Right forelimb (tissue), 1 donor: ENCODE measurements at regions not wholly inside any gene's neighbourhood (a gene's known extent, or its start where the extent isn't known, plus 50 kb on each side); places are given as distances from the start of the nearest gene placed in this dataset.
A peak's percentile ranks its signal among the peaks of the same experiment; 100 is the strongest.

Source experiments
- DNase-seq: peaks from one replicate; pipeline ENCODE4 v3.0.0-alpha.2; 2018

DNA sequence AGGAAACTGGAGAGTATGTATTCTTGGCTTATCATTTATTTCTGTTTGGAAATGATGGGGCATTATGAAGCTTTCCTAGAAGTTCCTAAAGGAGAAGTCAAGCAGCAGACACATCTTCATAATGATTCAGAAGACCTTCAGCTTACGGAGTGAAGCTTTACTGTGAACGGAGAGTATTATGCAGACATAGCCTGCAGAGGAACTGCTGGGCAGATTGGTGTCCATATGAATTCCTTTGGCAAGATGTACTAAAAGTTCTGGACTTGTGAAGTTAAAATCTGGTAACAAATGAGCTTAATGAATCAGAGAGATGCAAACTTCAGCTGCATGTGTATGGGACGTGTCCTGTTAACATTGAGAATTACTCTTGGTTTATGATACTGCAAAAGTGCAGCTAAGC, 60.1 kb downstream of the NABP1 start:
- DNase-seq: no peak

DNA sequence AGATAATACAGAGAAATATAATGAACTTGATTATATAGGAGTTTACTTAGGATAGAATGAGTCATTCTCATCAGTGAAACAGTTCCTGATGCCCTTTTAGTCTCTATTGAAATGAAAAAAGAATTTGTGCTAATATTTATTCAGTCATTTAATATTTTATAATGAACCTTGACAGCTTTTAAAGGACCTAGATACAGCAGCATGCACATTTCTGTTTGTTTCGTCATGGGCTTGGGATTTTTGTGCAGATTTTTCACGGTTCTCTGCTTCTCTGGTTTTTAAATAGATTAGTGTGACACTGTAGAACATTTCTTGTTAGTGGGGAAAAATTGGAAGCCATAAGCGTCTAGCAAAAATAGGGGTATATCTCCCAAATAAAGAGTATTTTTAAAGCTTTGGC, 60.7 kb downstream of the NABP1 start:
- DNase-seq: no peak

DNA sequence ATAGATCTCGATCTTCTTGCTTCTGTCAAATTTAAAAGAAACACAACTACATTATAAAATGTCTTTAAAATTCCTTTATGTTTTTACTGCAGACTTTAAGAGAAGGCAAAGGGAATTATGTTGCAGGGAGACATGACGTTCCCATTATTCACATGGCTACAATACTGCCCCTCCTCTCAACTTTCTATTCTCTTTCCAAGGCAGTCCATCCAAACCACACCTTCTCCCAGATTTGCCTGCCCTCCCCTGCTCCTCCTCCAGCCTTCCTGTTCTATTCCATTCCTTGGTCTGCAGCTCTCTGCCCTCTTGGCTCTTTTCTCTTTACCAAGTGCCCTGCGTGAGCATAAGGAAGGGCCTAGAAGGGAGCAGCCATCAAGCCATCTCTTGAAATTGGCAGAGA, 61.3 kb downstream of the NABP1 start:
- no peak for DNase-seq

DNA sequence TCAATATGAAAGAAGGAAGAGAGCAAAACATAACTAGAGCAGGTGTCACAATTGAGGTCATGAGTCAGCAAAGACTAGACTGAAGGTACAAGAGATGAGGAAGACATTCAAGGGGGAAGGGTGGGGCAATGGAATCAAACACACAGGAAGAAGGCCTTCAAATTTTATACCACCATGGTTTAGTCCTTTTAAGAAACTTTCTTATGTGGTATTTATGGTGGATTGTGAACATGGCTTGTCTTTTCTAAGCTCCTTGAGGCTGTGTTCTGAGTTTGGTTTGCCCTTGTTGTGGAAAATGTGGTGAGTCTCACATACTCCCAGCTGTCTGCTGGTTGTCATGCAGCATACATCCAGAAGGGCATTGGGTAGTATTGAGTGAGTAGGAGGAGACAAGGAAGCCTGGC, 62.1 kb downstream of the NABP1 start:
- no peak for DNase-seq

DNA sequence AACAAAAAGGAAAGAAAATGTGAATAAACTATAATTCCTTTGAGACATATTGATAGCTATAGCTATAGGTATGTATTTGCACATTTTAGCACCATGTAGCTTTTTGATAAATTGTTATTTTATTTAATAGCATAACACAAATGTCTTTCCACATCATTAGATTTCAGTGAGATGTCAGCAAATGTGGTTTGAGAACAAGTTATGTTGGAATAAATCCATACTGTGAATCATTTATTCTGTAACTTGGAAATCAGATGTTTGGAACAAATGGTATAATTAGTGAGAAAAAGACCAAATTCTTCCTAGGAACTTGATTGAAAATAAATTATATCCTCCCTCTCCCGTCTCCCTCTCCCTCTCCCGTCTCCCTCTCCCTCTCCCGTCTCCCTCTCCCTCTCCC, 62.8 kb downstream of the NABP1 start:
- no peak for DNase-seq

DNA sequence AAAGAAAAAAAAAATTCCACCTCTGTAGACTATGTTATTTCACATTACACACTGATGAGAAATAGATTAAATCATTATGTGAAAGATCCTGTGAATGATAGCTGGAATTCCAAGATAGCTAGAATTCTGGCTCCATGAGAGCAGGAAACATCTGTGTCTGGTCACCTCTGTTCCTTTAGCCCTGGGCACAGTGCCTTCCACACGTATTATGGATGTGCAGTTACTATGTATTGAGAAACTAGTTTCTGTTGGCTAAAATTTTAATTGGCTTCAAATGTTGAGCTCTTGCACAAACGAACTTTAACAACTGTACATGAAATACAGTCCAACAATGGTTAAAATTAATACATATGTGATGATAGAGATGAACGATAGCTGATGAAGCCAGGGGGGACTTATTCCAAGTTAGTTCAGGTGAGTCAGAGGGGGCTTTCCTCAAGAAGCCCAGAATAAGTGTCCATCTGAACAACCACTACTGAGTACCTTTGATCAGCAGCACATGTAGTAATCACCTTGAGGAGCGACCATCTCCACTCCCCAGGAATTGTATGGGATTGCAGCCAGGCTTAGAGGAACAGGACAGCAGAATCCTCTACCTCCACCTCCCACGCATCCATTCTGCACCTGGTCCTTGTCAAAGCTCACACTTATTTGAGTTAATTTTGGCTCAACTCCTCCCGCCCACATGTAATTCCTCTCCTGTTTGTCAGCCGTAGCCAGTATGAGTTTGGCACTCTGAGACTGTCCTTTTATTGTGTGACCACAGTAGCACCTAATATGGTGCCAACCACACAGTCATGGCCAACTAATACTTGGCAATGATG, 68.6 kb downstream of the NABP1 start:
- DNase-seq: peak; percentile 45

DNA sequence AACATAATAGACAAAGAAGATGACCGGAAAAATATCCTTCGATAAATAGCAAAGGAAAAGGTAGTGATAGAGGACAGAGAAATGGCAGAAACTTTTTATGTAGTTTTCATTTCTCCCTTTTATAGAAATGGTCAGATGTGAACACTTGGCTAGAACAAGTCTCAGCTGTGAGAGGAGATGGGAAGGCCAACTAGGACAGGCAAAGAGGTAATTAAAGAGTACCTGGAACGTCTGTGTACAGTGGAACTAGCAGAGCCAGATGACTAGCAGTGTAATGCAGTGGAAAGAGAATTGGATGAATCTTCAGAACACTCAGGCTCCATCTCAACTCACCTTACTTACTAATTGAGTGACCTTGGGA, 69.2 kb downstream of the NABP1 start:
- DNase-seq: no peak

DNA sequence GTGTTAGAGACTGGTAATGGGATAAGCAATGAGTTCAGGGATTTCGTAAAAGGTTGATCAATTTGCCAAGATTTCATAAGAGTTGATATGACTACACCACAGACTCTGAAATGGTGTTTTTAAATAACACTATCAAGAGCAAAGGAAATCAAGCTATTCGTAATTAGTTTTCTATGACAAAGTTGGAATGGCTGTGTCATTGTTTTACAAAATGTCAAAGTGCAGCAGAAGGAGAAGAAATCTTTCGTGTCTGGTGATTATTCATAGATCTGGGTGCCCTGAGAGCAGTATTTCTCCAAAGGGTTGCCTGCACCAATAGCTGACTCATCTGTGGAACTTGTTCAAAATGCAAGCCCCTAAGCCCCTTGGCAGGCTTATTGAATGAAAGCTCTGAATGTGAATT, 70.1 kb downstream of the NABP1 start:
- DNase-seq: no peak

DNA sequence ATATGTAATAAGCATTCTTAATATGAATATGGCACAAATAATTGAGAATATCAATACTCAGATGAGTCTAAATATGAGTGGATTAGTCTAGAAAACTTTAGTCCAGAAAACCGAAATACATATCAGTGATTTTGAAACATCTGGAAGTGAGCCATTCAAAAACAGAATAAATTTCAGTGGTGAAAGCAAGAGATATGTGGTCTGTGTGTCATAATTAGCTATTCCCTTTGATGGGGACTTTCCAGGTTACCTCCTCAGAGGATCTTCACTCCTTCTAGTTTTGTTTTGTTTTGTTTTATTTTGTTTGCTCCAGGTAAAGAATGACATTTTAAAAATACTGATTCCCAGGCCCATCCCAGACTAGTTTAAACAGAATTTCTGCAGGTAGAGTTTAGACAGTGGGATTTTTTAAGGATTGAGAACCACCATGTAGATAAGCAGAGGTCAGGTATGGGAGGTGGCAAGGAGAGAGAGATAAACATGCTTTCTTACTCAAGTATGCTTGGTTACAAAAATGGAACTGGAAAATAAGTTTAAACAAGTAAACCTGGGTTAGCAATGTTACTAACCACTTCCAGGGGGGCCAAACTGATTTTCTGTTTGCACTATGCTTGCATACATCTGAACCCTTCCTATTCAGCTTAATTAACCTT, 70.7 kb downstream of the NABP1 start:
- no peak for DNase-seq

DNA sequence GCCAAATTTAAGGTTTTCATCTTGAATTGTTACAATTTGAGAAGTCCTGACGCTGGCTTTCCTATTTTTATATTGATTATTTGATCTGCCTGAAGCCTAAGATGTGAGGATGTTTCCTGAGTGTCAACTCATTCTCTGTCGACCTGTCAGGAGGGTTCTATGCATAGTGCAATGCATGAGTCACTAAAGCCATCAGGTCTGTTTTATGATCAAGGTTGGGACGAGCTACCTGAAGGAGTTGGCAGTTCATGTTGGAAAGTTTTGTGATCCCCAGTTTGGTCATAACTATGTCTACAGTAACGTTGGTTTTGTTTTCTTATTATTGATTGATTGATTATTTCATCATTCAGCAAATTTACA, 71.2 kb downstream of the NABP1 start:
- DNase-seq: no peak

DNA sequence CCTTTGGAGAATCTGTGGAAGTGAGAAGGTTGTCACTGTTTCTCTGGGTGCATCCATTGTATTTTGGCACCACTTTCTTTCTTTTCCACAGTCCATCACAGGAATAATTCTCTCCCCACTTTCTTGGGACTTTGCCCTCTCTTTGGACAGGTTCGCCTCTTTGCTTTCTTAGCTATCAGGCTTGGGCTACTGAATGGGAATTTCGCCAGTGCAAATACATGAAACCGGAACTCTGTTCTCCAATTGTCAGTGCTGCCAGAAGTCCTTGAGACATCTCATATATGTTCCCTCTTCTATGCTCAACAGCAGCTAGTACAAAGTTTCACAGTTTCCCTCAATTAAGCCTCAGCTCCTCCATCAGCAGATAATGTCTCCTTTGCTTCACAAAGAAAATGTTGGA, 76.2 kb downstream of the NABP1 start:
- no peak for DNase-seq

DNA sequence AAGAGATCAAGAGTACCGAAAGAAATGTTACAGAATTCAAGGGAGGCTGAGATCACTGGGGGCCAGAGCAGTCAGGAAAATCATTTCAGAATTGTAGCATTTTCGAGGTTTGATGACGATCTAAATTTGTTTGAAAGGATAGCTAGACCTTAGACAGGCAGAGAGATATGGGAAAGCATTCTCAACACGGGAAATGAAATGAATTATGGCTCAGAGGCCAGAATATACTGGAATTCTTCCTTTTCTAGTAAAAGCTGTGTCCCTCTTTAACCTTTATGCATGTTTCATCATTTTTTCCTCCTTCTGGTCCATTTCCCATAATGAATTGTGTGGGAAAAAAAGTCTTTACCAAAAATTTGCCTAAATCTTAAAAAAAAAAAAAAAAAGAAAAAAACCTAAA, 78.8 kb downstream of the NABP1 start:
- no peak for DNase-seq

DNA sequence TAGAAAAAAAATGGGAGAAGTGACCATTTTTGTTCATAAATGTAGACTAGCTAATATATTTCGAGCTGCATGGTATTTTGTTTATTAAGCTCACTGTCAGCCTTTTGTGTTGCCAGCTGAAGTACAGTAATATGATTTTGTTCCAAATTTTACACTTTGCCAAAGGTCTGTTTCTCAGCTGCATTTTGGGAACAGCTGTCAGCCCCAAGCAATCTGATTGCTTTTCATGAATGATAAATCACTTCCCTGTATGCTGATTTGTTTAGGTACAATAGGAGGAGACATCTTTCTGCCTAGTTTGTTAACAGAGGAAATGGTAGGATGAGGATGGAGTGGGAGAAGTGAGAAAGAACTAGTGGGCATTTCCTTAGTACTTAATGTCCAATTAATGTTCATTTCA, 79.3 kb downstream of the NABP1 start:
- no peak for DNase-seq

DNA sequence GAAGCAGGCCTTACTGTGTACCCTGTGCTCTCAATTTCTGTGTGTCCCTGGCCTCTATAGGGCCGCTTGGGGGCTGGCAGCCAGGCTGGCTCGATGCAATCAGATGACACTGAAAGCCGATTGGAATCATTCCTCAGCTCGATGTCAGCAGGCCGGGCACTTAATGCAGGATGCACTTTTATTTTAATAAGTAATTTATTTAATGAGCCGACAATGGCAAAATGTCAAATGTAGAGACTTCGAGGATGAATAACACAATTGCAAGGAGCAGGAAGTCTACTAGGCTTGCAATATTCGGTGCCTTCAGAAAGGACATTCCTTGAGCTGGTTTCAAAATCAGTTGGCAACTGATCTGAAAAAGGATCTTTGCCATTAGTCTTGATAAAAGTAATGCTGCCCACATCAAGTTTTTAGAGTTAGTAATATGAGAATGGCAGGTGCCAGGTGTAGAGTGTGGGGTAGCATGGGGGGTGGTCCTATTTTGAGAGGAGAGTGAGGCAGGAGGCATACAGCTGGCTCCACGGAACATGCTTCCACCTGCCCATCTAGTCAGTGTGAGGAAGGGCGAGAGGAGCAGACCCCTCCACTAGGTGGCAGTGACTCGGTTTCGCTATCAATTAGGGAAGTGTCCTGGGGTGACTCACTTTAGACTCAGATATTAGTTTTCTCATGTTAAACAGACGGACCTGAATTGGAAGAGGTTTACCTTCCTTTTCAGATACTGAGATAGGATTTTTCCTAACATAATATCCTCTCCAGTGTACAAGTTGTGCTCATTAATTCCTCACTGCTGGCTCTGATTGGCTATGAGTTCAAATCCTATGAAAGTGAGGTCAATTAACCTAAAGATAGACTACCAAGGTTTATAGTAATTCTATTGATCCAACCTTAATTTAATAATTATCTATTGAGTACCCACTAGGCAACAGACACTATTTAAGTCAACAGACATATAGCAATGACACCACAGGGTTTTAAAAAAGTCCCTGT, 80.9 kb downstream of the NABP1 start:
- no peak for DNase-seq

DNA sequence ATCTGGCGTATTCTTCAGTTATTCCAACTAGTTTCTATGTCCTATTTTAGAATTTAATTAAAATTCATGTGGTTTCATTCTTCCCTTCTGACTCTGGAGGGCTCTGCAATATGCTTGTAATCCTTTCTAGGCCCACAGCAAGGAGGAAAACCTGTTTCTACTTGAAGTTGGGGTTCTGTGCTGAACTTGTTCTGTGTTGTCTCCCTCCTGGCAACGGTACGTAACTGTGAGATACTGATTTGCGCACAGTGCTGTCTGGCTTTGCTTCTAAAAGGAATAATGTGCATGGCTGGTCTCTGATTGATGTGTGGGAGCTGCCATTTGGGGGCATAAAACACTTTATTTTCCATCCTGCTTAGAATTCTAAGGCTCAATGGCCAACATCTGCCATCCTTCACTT, 81.7 kb downstream of the NABP1 start:
- DNase-seq: no peak

DNA sequence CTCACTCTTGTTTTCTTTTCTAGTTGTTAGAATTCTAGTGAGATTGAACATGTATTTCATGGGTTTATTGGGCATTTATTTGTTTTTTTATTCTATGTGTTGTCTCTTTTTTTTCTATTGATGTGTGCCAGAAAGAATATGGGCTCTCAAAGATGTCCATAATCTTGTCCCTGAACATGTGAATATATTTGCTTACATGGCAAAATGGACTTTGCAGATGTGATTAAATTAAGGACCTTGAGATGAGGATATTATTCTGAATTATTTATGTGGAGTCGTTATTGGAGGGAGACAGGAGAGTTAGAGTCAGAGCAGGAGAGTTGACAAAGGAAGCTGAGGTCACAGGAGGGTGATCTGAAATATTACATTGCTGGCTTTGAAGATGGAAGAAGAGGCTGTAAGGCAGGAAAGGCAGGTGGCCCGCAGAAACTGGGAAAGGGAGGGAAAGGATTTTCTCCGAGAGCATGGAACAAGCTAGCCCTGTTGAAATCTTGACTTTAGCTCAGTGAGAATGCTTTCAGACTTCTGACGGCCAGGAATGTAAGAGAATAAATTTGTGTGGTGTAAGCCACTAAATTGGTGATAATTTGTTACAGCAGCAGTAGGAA, 82.8 kb downstream of the NABP1 start:
- no peak for DNase-seq

DNA sequence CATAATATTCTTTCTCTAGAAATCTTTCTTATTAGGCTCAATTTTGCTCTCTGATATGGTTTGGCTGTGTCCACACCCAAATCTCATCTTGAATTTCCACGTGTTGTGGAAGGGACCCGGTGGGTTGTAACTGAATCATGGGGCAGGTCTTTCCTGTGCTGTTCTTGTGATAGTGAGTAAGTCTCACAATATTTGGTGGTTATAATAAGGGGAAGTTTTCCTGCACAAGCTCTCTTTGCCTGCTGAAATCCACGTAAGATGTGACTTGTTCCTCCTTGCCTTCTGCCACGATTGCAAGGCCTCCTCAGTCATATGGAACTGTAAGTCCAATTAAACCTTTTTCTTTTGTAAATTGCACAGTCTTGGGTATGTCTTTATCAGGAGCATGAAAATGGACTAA, 73.8 kb downstream of the CAVIN2 start:
- DNase-seq: no peak

DNA sequence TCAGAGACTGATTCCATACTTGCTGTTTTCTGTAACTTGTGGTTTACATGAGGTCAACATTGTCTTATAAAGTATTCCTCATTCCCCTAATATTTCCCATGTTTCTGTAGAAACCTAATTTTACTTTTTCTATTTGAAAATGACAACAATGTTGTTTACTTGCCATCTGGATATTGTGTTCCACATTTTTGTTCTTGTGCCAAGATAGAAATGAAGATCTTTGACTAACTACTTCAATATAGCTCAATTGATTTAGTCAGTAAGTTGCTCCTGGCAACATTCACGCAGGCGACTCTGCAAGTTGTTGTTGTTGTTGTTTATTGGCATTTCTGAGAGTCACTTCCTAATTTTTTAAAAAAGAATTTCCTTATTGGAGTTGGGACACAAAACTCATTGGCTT, 69.5 kb downstream of the CAVIN2 start:
- DNase-seq: no peak

DNA sequence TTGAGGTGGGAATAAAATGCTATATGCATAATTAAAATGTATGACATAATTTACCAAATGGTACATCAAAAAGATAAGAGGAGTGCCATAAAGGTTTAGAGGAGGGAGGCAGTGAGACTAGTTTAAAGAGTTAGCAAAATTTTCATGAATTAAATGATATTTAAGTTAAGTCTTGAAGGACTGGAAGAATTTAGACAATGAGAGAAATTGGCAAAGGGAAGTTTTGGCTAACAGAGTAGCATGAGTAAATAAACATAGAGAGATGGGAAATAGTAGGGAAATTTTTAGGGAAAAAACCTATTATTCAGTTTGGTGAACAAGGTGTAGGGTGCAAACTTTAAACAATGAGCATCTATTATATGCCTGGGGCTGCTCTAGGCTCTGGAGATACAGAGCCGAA, 68.8 kb downstream of the CAVIN2 start:
- DNase-seq: no peak

DNA sequence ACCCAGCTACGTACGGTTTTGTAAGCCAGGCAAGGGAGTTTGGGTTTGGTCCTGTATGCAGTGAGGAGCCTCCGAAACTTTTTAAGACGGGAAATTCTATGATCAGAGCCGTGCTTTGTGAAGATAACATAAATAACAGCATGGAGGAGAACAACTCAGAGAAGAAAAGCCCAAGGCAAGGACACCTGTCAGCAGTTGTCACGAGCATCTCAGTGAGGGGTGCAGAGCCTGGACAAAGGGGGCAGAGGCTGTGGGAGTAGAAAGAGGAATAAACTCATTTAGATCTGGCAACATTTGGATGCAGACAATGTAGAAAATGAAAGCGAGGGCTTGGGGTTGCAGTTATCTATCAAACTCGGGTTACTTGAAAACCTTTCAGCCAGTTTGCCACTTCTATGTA, 64.5 kb downstream of the CAVIN2 start:
- DNase-seq: no peak

DNA sequence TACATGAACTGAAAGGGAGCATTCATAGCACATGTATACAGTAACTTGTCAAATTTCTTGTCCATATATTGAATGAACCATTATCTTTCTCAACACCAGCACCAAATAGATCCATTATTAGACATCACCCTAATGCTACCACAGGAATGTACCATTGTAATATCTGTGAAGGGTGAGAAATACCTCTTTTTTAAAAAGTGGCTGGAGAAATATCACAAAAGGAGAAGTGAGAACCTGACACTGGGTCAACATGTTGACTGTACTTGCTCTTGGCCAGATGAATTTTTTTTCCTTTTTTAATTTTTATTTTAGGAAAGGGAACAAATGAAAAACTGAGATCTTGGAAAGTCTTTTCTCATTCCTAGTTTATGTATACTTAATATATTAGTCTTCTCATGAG, 63.5 kb downstream of the CAVIN2 start:
- DNase-seq: no peak
